ENCODE measurements at regions not wholly inside any gene's neighbourhood (a gene's known extent, or its start where the extent isn't known, plus 50 kb on each side); places are given as distances from the start of the nearest gene placed in this dataset.
"Not testable (repeated sequence)": the region's sequence is repeated elsewhere in the genome, so short reads cannot be mapped to it uniquely, and the experiment has no call there.

- DNase-seq (ENCODE audit: low spot score), result no peak
Measured at GRCh38 chr6:168255283-168255881, 64.2 kb downstream of the DACT2 start.

GRCh38 chr6:168252267-168252666 lies 67.3 kb downstream of the DACT2 start:
- DNase-seq (ENCODE audit: low spot score), result no peak

GRCh38 chr6:168250250-168250649 lies 69.3 kb downstream of the DACT2 start:
- no peak for DNase-seq (ENCODE audit: low spot score)

- DNase-seq (ENCODE audit: low spot score), result no peak
Measured at GRCh38 chr6:168249746-168250145, 69.8 kb downstream of the DACT2 start.

GRCh38 chr6:168248148-168248620 lies 71.4 kb downstream of the DACT2 start:
- no peak for DNase-seq (ENCODE audit: low spot score)

- peak; percentile 37 for DNase-seq (ENCODE audit: low spot score)
Measured at GRCh38 chr6:168247443-168248147, 72.0 kb downstream of the DACT2 start.

GRCh38 chr6:168244961-168245551 lies 74.5 kb downstream of the DACT2 start:
- DNase-seq (ENCODE audit: low spot score), result no peak

GRCh38 chr6:168243812-168244376 lies 75.7 kb downstream of the DACT2 start:
- no peak for DNase-seq (ENCODE audit: low spot score)

- DNase-seq (ENCODE audit: low spot score), result no peak
Measured at GRCh38 chr6:168242940-168243225, 76.7 kb downstream of the DACT2 start.

- DNase-seq (ENCODE audit: low spot score), result no peak
Measured at GRCh38 chr6:168242111-168242939, 77.3 kb downstream of the DACT2 start.

GRCh38 chr6:168240160-168240559 lies 79.4 kb downstream of the DACT2 start:
- no peak for DNase-seq (ENCODE audit: low spot score)

- peak; percentile 52 for DNase-seq (ENCODE audit: low spot score)
Measured at GRCh38 chr6:168239044-168239773, 80.4 kb downstream of the DACT2 start.

- DNase-seq (ENCODE audit: low spot score), result no peak
Measured at GRCh38 chr6:168238159-168238909, 81.2 kb downstream of the DACT2 start.

GRCh38 chr6:168233875-168234213 lies 85.7 kb downstream of the DACT2 start:
- not testable (repeated sequence) for DNase-seq (ENCODE audit: low spot score)

GRCh38 chr6:168232989-168233874 lies 86.3 kb downstream of the DACT2 start:
- no peak for DNase-seq (ENCODE audit: low spot score)

- DNase-seq (ENCODE audit: low spot score), result no peak
Measured at GRCh38 chr6:168232528-168232927, 87.0 kb downstream of the DACT2 start.

GRCh38 chr6:168232062-168232461 lies 87.5 kb downstream of the DACT2 start:
- no peak for DNase-seq (ENCODE audit: low spot score)

- DNase-seq (ENCODE audit: low spot score), result no peak
Measured at GRCh38 chr6:168231393-168231957, 88.1 kb downstream of the DACT2 start.

GRCh38 chr6:168229368-168229752 lies 90.2 kb downstream of the DACT2 start:
- DNase-seq (ENCODE audit: low spot score), result no peak

Data from kidney tubule cell (primary cell).